Esophagus squamous epithelium (tissue), 5 donors: ENCODE measurements at regions not wholly inside any gene's neighbourhood (a gene's known extent, or its start where the extent isn't known, plus 50 kb on each side); places are given as distances from the start of the nearest gene placed in this dataset.

Source experiments
- DNase-seq: peaks from one replicate; lab custom pipeline; 2025; lab: John Stamatoyannopoulos, UW
- H3K27ac ChIP-seq, 4 donors: fragments of 200-600 bp; sonication (generic); one replicate each; pipeline ENCODE4 v1.5.1; 2016 to 2019; ENCODE audit warnings: mild to moderate bottlenecking in 1 of 4
- H3K27me3 ChIP-seq, 4 donors: fragments of 200-600 bp; sonication (generic); 1 replicate in 3 of 4; 2 replicates in 1 of 4; pipeline versions ENCODE4 v1.5.1 to v1.6.0; 2017 to 2021; ENCODE audit warnings: antibody characterized with exemption in 1 of 4
- H3K36me3 ChIP-seq, 3 donors: fragments of 200-600 bp; sonication (generic); one replicate each; pipeline ENCODE4 v1.5.1; 2016 to 2019
- H3K4me1 ChIP-seq, 3 donors: fragments of 200-600 bp; sonication (generic); one replicate each; pipeline ENCODE4 v1.5.1; 2017 to 2019
- H3K4me3 ChIP-seq, 4 donors: fragments of 200-600 bp; sonication (generic); 1 replicate in 3 of 4; 2 replicates in 1 of 4; pipeline ENCODE4 v1.5.1; 2016 to 2019; ENCODE audit warnings: mild to moderate bottlenecking in 2 of 4, moderate library complexity in 1 of 4
- H3K9me3 ChIP-seq, 3 donors: fragments of 200-600 bp; sonication (generic); one replicate each; pipeline ENCODE4 v1.5.1; 2016 to 2019
- POLR2A ChIP-seq, 4 donors: fragments of 450-650 bp; IDR thresholded peaks; one replicate each; pipeline ENCODE4 v1.6.1; 2017; ENCODE audit warnings: antibody characterized with exemption in 4 of 4, mild to moderate bottlenecking in 4 of 4, moderate library complexity in 3 of 4
- WGBS, 2 donors: methylation state at CpG; one replicate each; pipeline ENCODE4 v1.1.5; 2018; 5-methylcytosine and 5-hydroxymethylcytosine counted together
- intact Hi-C: fragments of 100-400 bp; cut with DNase I; formaldehyde crosslinking; loops from one replicate; pipeline ENCODE4 v1.15.0; 2022
- TF ChIP-seq, protein P1 (sequence below), 6 experiments: fragments of 450-650 bp in 4 of 6; fragments of 200-600 bp in 2 of 6; sonication (generic) in 2 of 6; IDR thresholded peaks; one replicate each; pipeline ENCODE4 v1.5.1; 2016 to 2019; ENCODE audit warnings: antibody characterized with exemption in 6 of 6, mild to moderate bottlenecking in 4 of 6, moderate library complexity in 4 of 6
- donor health status: DM: yes; HTN: yes; CAD: no.

- TF ChIP-seq, protein P1, sequence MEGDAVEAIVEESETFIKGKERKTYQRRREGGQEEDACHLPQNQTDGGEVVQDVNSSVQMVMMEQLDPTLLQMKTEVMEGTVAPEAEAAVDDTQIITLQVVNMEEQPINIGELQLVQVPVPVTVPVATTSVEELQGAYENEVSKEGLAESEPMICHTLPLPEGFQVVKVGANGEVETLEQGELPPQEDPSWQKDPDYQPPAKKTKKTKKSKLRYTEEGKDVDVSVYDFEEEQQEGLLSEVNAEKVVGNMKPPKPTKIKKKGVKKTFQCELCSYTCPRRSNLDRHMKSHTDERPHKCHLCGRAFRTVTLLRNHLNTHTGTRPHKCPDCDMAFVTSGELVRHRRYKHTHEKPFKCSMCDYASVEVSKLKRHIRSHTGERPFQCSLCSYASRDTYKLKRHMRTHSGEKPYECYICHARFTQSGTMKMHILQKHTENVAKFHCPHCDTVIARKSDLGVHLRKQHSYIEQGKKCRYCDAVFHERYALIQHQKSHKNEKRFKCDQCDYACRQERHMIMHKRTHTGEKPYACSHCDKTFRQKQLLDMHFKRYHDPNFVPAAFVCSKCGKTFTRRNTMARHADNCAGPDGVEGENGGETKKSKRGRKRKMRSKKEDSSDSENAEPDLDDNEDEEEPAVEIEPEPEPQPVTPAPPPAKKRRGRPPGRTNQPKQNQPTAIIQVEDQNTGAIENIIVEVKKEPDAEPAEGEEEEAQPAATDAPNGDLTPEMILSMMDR (IDR thresholded peaks at IDR 0.05) = no peak
- TF ChIP-seq POLR2A (IDR thresholded peaks at IDR 0.05) = no peak
- DNase-seq = no peak
Observed at GRCh38 chr5:2491846-2492245, 259.6 kb downstream of the IRX2 start.

DNA sequence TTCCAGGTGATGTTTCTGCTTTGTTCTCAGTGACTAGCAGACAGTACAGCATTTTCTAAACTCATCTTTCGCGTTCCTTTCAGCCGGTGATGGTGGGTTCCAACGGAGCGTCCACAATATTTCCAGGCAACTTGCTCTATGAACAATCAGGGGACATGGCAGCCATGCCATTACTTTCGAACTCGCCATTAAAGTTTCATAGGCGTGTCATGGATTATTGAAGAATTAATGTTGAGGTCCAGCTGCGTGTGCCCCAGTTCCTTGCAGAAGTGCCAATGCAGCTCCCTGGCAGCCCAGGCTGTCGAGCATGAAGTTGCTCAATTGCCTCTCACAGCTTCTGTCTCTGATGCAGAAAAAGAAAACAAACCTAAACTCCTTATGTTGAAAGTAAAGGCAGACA lies 262.2 kb downstream of the IRX2 start:
- 90% methylated on average over 8 to 9 of the region's 10 CpGs for WGBS, 2 donors
- Histone ChIP-seq H3K4me3 (no peak overlapping the region), H3K27me3 (no peaks in the 10 kb centered on the region), H3K27ac (no peak overlapping the region), H3K36me3 (no peaks in the 10 kb centered on the region), H3K9me3 (no peaks in the 10 kb centered on the region), H3K4me1 (no peaks in the 10 kb centered on the region)
- no peak for DNase-seq
- intact Hi-C loops = no loop called here
- no peak for TF ChIP-seq POLR2A (IDR thresholded peaks at IDR 0.05)
- TF ChIP-seq, protein P1 (IDR thresholded peaks at IDR 0.05) = no peak

More at GRCh38 chr5:2491846-2492245, 259.6 kb downstream of the IRX2 start:
- 94 to 100% methylated on average over 1 of the region's 1 CpG for WGBS, 2 donors
- Histone ChIP-seq H3K27me3 (no peaks in the 10 kb centered on the region), H3K36me3 (no peaks in the 10 kb centered on the region), H3K27ac (no peak overlapping the region), H3K4me1 (no peaks in the 10 kb centered on the region), H3K9me3 (no peaks in the 10 kb centered on the region), H3K4me3 (no peak overlapping the region)
- intact Hi-C loops = no loop called here

DNA sequence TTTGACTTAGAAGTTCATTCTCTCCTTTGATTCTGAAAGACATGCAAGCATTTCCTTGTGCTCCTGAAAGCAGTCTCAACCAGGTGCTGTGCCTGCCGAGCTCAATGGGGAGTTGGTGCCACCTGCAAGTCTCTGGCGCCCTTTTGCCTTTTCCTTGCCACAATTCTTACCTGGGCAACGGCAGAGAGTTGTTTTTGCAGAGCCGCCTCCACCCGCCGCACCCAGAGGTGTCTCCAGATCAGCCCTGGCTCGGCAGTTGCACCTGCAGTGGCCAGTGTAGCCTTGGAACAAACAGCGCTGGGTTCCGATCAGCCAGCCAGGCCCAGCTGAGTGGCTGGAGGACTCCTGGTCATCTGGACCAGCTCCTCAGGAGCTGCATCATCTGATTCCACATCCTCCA lies 262.9 kb downstream of the IRX2 start:
- Histone ChIP-seq H3K4me3 (no peak overlapping the region), H3K9me3 (no peaks in the 10 kb centered on the region), H3K27me3 (no peaks in the 10 kb centered on the region), H3K36me3 (no peaks in the 10 kb centered on the region), H3K27ac (no peak overlapping the region), H3K4me1 (no peaks in the 10 kb centered on the region)
- intact Hi-C loops = no loop called here
- 55 to 91% methylated on average over 2 to 4 of the region's 9 CpGs for WGBS, 2 donors
- TF ChIP-seq POLR2A (IDR thresholded peaks at IDR 0.05) = no peak
- TF ChIP-seq, protein P1 (IDR thresholded peaks at IDR 0.05) = no peak
- no peak for DNase-seq

DNA sequence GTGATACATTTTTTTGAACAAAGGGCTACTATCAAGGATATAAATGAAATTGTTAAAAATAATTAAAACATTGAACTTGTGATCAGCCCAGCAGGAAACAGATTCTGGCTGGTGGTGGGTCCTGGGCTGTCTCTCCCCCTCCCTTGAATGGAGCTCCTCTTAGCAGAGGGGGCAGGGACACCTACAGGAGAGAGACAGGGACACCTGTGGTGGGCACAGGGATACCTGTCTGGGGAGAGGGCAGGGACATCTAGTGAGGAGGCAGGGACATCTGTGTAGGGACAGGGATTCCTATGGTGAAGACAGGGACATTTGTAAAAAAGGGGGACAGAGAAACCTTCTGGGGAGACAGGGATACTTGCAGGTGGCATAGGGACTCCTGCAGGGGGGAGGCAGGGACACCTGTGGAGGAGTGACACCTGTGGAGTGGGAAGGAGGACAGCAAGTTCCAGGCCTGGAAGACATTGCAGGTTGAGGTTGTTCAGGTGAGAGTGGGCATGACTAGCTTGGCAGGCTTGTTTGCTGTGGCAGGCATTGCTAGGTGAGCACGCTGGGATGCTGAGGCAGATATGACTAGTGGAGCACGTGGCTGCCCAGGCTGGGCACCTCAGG lies 264.2 kb downstream of the IRX2 start:
- intact Hi-C loops = no loop called here
- no peaks in the 10 kb centered on the region for H3K4me1 ChIP-seq
- no peak for TF ChIP-seq POLR2A (IDR thresholded peaks at IDR 0.05)
- TF ChIP-seq, protein P1 (IDR thresholded peaks at IDR 0.05) = no peak
- H3K27ac ChIP-seq = no peak overlapping the region
- peaks cover 0 to 7% (median 0%) of the 10 kb centered on the region in 3 donors for H3K9me3 ChIP-seq
- H3K27me3 ChIP-seq = no peaks in the 10 kb centered on the region
- no peaks in the 10 kb centered on the region for H3K36me3 ChIP-seq
- 72 to 90% methylated on average over 2 of the region's 2 CpGs for WGBS, 2 donors
- no peak overlapping the region for H3K4me3 ChIP-seq
- no peak for DNase-seq

- H3K27ac ChIP-seq = no peak overlapping the region
- peaks cover 0 to 14% (median 0%) of the 10 kb centered on the region in 3 donors for H3K9me3 ChIP-seq
- intact Hi-C loops = no loop called here
- no peaks in the 10 kb centered on the region for H3K4me1 ChIP-seq
- no peak for DNase-seq
- no peaks in the 10 kb centered on the region for H3K36me3 ChIP-seq
- no peaks in the 10 kb centered on the region for H3K27me3 ChIP-seq
- 55 to 65% methylated on average over 2 of the region's 2 CpGs for WGBS, 2 donors
- H3K4me3 ChIP-seq = no peak overlapping the region
- no peak for TF ChIP-seq POLR2A (IDR thresholded peaks at IDR 0.05)
- TF ChIP-seq, protein P1 (IDR thresholded peaks at IDR 0.05) = no peak
Observed at GRCh38 chr5:2486373-2486772, 265.1 kb downstream of the IRX2 start.
